Right atrium auricular region (tissue), 2 donors: ENCODE measurements at regions not wholly inside any gene's neighbourhood (a gene's known extent, or its start where the extent isn't known, plus 50 kb on each side); places are given as distances from the start of the nearest gene placed in this dataset.

ENCODE experiments used
- DNase-seq: peaks from one replicate; pipeline ENCODE4 v3.0.0-alpha.2; 2019; ENCODE audit warnings: low spot score
- H3K27ac ChIP-seq, 2 donors: fragments of 200-600 bp; sonication (generic); 1 replicate in 1 of 2; 2 replicates in 1 of 2; pipeline ENCODE4 v1.5.1; 2016 to 2019
- H3K27me3 ChIP-seq, 2 donors: fragments of 200-600 bp; sonication (generic); one replicate each; pipeline versions ENCODE4 v1.5.1 to v1.6.0; 2017 to 2019
- H3K36me3 ChIP-seq: fragments of 200-600 bp; sonication (generic); one replicate; pipeline ENCODE4 v1.5.1; 2016
- H3K4me1 ChIP-seq, 2 donors: fragments of 200-600 bp; sonication (generic); one replicate each; pipeline versions ENCODE4 v1.5.1 to v1.6.0; 2017 to 2019
- H3K4me3 ChIP-seq, 2 donors: fragments of 200-600 bp; sonication (generic); 1 replicate in 1 of 2; 2 replicates in 1 of 2; pipeline ENCODE4 v1.5.1; 2017 to 2019; ENCODE audit warnings: mild to moderate bottlenecking in 1 of 2, moderate library complexity in 1 of 2
- H3K9me3 ChIP-seq, 2 donors: fragments of 200-600 bp; sonication (generic); one replicate each; pipeline ENCODE4 v1.5.1; 2019
- TF ChIP-seq, protein P1 (sequence below), 2 donors: fragments of 200-600 bp; sonication (generic); IDR thresholded peaks; one replicate each; pipeline ENCODE4 v1.5.1; 2019; ENCODE audit warnings: antibody characterized with exemption in 2 of 2

DNA sequence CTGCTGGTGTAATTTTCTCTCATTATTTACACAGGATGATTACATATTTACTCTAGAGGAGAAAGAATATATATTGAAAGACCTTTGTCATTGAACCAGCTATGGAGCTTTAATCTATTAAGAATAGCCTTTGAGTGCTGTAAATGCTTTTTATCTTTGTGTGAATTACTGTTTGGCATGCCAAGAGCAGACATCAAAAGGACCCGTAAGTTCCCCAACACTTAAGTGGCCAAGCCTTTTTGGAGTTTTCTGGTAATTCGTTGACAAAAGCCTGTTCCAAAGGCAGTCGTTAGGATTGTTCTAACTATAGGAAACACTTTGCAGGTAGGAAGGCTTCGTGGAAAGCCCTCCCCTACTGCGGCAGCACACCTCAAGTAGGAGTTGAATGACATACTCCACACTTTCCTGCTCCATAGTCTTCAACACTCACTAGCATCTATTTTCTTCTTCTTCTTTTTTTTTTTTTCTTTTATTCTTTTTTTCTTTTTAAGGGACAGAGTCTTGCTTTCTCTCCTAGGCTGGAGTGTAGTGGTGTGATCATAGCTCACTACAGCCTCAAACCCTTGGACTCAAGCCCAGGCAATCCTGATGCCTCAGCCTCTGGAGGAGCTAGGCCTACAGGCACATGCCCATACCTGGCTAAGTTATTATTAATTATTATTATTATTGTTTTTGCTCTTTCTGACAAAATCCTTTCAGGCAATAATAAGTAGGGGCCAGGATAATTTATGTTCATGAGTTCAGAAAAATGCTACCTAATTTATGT lies 98.6 kb downstream of the SUCNR1 start:
- no peak for DNase-seq
- TF ChIP-seq, protein P1, sequence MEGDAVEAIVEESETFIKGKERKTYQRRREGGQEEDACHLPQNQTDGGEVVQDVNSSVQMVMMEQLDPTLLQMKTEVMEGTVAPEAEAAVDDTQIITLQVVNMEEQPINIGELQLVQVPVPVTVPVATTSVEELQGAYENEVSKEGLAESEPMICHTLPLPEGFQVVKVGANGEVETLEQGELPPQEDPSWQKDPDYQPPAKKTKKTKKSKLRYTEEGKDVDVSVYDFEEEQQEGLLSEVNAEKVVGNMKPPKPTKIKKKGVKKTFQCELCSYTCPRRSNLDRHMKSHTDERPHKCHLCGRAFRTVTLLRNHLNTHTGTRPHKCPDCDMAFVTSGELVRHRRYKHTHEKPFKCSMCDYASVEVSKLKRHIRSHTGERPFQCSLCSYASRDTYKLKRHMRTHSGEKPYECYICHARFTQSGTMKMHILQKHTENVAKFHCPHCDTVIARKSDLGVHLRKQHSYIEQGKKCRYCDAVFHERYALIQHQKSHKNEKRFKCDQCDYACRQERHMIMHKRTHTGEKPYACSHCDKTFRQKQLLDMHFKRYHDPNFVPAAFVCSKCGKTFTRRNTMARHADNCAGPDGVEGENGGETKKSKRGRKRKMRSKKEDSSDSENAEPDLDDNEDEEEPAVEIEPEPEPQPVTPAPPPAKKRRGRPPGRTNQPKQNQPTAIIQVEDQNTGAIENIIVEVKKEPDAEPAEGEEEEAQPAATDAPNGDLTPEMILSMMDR (IDR thresholded peaks at IDR 0.05) = no peak

DNA sequence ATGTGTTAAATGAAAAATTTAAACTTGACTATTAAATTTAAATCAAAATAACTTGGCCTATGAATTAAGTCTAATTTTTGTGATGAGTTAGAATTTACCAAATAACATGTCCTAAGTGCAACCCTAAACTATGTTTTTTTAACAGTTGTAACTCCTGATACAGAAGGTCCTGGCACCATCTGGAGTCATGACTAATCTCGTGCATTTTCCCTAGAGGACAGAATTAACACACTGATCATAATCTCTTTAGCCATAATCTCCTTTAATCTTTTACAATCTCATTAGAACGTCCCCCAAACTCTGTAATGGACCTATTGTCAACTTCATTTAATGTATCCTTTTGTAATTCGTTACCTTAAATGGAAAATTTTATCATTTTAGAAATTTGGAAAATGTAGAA lies 100.6 kb downstream of the SUCNR1 start:
- H3K4me3 ChIP-seq = no peak overlapping the region
- H3K4me1 ChIP-seq = peaks cover 0 to 9% of the 10 kb centered on the region in 2 donors
- H3K27me3 ChIP-seq = no peaks in the 10 kb centered on the region
- no peak for DNase-seq
- no peak overlapping the region for H3K27ac ChIP-seq
- H3K9me3 ChIP-seq = no peaks in the 10 kb centered on the region
- TF ChIP-seq, protein P1 (IDR thresholded peaks at IDR 0.05) = no peak
- no peaks in the 10 kb centered on the region for H3K36me3 ChIP-seq

More for the DNA sequence above, 98.6 kb downstream of the SUCNR1 start:
- Histone ChIP-seq H3K36me3 (no peaks in the 10 kb centered on the region), H3K27ac (no peak overlapping the region), H3K4me3 (no peak overlapping the region), H3K9me3 (no peaks in the 10 kb centered on the region), H3K4me1 (peaks cover 0 to 9% of the 10 kb centered on the region in 2 donors), H3K27me3 (no peaks in the 10 kb centered on the region)

DNA sequence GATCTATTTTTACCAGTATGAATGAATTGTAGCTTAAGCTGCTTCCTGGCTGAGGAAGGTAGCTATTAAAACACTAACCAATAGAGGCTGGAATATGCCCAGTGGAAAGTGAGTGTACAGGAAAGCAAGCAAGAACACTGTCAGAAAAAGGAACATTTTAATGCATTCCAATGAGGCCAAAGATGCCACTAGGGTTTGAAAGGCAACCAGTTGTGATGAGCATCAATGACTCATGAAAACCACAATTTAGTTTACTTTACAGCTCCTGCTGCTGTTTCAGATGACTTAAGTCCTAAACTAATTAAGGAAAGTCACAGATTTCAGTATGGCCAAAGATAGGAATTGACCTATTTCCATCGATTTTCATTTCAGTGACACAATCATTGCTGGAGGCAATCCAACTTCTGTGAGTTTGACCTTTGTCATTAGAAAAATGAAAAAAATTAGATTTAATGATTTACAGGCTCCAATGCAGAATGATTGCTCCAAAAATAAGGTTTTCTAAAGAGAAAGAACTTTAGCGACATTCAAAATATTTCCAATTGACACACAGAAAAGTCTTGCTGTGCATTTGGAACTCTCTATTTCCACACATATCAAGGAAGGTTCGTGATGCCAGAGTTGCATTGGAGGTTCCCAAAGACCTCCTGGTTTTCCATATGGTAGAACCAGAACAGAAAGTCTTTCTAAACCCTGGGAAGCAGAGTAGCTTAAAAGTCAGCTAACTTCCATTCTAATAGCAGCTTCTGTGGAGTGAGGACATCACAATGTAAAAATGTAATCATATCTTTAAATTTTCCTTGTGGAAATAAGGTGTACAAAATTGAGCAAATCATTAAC lies 103.0 kb downstream of the SUCNR1 start:
- no peaks in the 10 kb centered on the region for H3K9me3 ChIP-seq
- H3K27ac ChIP-seq = no peak overlapping the region
- no peaks in the 10 kb centered on the region for H3K36me3 ChIP-seq
- H3K4me1 ChIP-seq = peaks cover 0 to 9% of the 10 kb centered on the region in 2 donors
- TF ChIP-seq, protein P1 (IDR thresholded peaks at IDR 0.05) = no peak
- H3K4me3 ChIP-seq = no peak overlapping the region
- no peak for DNase-seq
- no peaks in the 10 kb centered on the region for H3K27me3 ChIP-seq

DNA sequence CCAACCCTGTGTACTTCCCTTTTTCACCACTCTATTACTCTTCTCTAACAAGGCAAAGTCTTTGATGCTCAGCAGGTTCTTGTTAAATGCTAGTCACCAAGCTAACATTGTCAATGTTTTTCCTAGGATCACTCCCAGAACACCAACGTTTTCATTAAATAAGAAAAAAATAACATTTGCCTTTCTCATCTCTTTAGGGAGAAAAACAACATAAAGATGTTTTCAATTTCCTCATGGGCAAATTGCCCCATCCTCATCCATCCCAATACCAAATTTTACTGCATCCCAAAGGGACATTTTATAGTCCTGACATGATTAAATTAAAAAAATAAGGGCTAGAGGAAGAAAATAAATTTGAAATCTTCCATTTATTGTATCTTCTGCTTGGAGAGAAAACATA lies 106.5 kb downstream of the SUCNR1 start:
- no peak overlapping the region for H3K27ac ChIP-seq
- H3K4me3 ChIP-seq = no peak overlapping the region
- H3K36me3 ChIP-seq = no peaks in the 10 kb centered on the region
- H3K27me3 ChIP-seq = no peaks in the 10 kb centered on the region
- no peaks in the 10 kb centered on the region for H3K9me3 ChIP-seq
- TF ChIP-seq, protein P1 (IDR thresholded peaks at IDR 0.05) = no peak
- H3K4me1 ChIP-seq = peaks cover 0 to 9% of the 10 kb centered on the region in 2 donors
- DNase-seq = no peak

DNA sequence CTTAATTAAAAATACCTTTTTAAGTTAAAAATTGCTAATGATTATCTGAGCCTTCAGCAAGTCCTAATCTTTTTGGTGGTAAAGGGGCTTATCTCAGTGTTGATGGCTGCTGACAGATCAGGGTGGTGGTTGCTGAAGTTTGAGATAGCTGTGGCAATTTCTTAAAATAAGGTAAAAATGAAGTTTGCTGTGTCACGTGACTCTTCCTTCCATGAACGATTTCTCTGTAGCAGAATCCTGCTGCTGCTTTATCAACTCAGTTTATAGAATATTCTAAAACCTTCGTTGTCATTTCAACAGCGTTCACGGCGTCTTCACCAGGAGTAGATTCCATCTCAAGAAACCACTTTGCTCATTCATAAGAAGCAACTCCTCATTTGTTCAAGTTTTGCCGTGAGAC lies 110.1 kb downstream of the SUCNR1 start:
- no peak for DNase-seq
- no peaks in the 10 kb centered on the region for H3K9me3 ChIP-seq

More for the DNA sequence above, 110.1 kb downstream of the SUCNR1 start:
- H3K36me3 ChIP-seq = no peaks in the 10 kb centered on the region
- TF ChIP-seq, protein P1 (IDR thresholded peaks at IDR 0.05) = no peak
- no peaks in the 10 kb centered on the region for H3K4me1 ChIP-seq
- no peaks in the 10 kb centered on the region for H3K27me3 ChIP-seq
- no peak overlapping the region for H3K27ac ChIP-seq
- H3K4me3 ChIP-seq = no peak overlapping the region
